ENCODE measurements at regions not wholly inside any gene's neighbourhood (a gene's known extent, or its start where the extent isn't known, plus 50 kb on each side); places are given as distances from the start of the nearest gene placed in this dataset.

- no peak for TF ChIP-seq CTCF (IDR thresholded peaks at IDR 0.05; ENCODE audit: control insufficient read depth, extremely low read depth, insufficient read depth)
- H3K4me3 ChIP-seq (ENCODE audit: low read depth, low read length), result no peak overlapping the region
- no peak for DNase-seq (ENCODE audit: low read depth)
Measured at GRCh38 chr21:15241997-15242736, 177.4 kb upstream of the NRIP1 start.

- no peak overlapping the region for H3K4me3 ChIP-seq (ENCODE audit: low read depth, low read length)
- DNase-seq (ENCODE audit: low read depth), result no peak
- TF ChIP-seq CTCF (IDR thresholded peaks at IDR 0.05; ENCODE audit: control insufficient read depth, extremely low read depth, insufficient read depth), result no peak
Measured at GRCh38 chr21:15242906-15243305, 178.1 kb upstream of the NRIP1 start.

GRCh38 chr21:15243406-15243805, 178.6 kb upstream of the NRIP1 start:
- DNase-seq (ENCODE audit: low read depth), result no peak
- TF ChIP-seq CTCF (IDR thresholded peaks at IDR 0.05; ENCODE audit: control insufficient read depth, extremely low read depth, insufficient read depth), result no peak
- no peak overlapping the region for H3K4me3 ChIP-seq (ENCODE audit: low read depth, low read length)

GRCh38 chr21:15247613-15248012, 182.8 kb upstream of the NRIP1 start:
- no peak for DNase-seq (ENCODE audit: low read depth)
- H3K4me3 ChIP-seq (ENCODE audit: low read depth, low read length), result no peak overlapping the region
- no peak for TF ChIP-seq CTCF (IDR thresholded peaks at IDR 0.05; ENCODE audit: control insufficient read depth, extremely low read depth, insufficient read depth)

GRCh38 chr21:15249285-15249993, 184.6 kb upstream of the NRIP1 start:
- no peak for DNase-seq (ENCODE audit: low read depth)
- no peak overlapping the region for H3K4me3 ChIP-seq (ENCODE audit: low read depth, low read length)
- TF ChIP-seq CTCF (IDR thresholded peaks at IDR 0.05; ENCODE audit: control insufficient read depth, extremely low read depth, insufficient read depth), result no peak

GRCh38 chr21:15250384-15250783, 185.6 kb upstream of the NRIP1 start:
- DNase-seq (ENCODE audit: low read depth), result no peak

More at GRCh38 chr21:15250384-15250783, 185.6 kb upstream of the NRIP1 start:
- H3K4me3 ChIP-seq (ENCODE audit: low read depth, low read length), result no peak overlapping the region
- TF ChIP-seq CTCF (IDR thresholded peaks at IDR 0.05; ENCODE audit: control insufficient read depth, extremely low read depth, insufficient read depth), result no peak
